HepG2 (cell line): ENCODE measurements at regions not wholly inside any gene's neighbourhood (a gene's known extent, or its start where the extent isn't known, plus 50 kb on each side); places are given as distances from the start of the nearest gene placed in this dataset.
"Not testable (repeated sequence)": the region's sequence is repeated elsewhere in the genome, so short reads cannot be mapped to it uniquely, and the experiment has no call there.

Experiments used
- ATAC-seq: fragments of 200-7000 bp; cut with Tn5 transposase; 3 replicates; pipeline ENCODE4 v1.9.1; 2020; ENCODE audit warnings: mild to moderate bottlenecking, moderate library complexity
- BruUV-seq: library from RNA; stranded (reverse); fragments of 400-500 nt; replicated peaks from 2 replicates; lab custom pipeline; 2021; lab: Mats Ljungman, UMichigan
- CTCF ChIA-PET: fragments of 300-600 bp; formaldehyde crosslinking; extraction: SDS; loops from one replicate; lab custom pipeline; 2021; ENCODE audit warnings: low total read pairs, inconsistent platforms, low intra/inter-chr PET ratio; lab: Yijun Ruan, JAX
- POLR2A ChIA-PET: fragments of 350-600 bp; sonication (Branson Sonifier 250); formaldehyde crosslinking; loops from one replicate; lab custom pipeline; 2020; ENCODE audit warnings: antibody characterized with exemption, inconsistent platforms; lab: Yijun Ruan, JAX
- DNase-seq: peaks from one replicate; pipeline ENCODE4 v3.0.0-alpha.2; 2015; ENCODE audit warnings: low spot score
- FAIRE-seq: peaks from 3 replicates; lab custom pipeline; 2011; peaks lifted over from hg19 to GRCh38; lab: Jason Lieb, UNC
- H2AFZ ChIP-seq: one replicate; pipeline ENCODE4 v1.6.1; 2011; ENCODE audit warnings: low read length, inconsistent platforms
- H3K27ac ChIP-seq: fragments of 300-600 bp; 3 replicates; pipeline ENCODE4 v1.8.0; 2011; ENCODE audit warnings: mixed run types, mild to moderate bottlenecking, mixed read lengths, low read length, inconsistent platforms; ENCODE audit not compliant: insufficient read depth; ENCODE audit errors: extremely low read length
- H3K27me3 ChIP-seq, 2 experiments: fragments of 200-600 bp in 1 of 2; 2 replicates in 1 of 2; 3 replicates in 1 of 2; pipeline versions ENCODE4 v1.6.0 to v1.8.0; 2011; ENCODE audit warnings: low read length in 2 of 2, mild to moderate bottlenecking in 2 of 2, moderate library complexity in 2 of 2, inconsistent platforms in 1 of 2; ENCODE audit not compliant: insufficient read depth in 2 of 2, control insufficient read depth in 1 of 2
- H3K36me3 ChIP-seq, 2 experiments: fragments of 200-600 bp in 1 of 2; replicated peaks in 1 of 2; 2 replicates in 1 of 2; 3 replicates in 1 of 2; pipeline versions ENCODE4 v1.5.1 to v1.8.0; 2011; ENCODE audit warnings: low read length in 2 of 2, inconsistent platforms in 1 of 2; ENCODE audit not compliant: insufficient read depth in 2 of 2, control insufficient read depth in 1 of 2
- H3K4me1 ChIP-seq: 2 replicates; pipeline ENCODE4 v1.5.1; 2012; ENCODE audit warnings: low read length, inconsistent platforms; ENCODE audit not compliant: insufficient read depth
- H3K4me2 ChIP-seq: 2 replicates; pipeline ENCODE4 v1.6.0; 2011; ENCODE audit warnings: low read depth, low read length, inconsistent platforms
- H3K4me3 ChIP-seq, 3 experiments: fragments of 200-600 bp in 1 of 3; sonication (generic), shearing (Covaris generic) in 1 of 3; replicated peaks in 1 of 3; 2 replicates each; pipeline ENCODE4 v1.5.1; 2011 to 2016; ENCODE audit warnings: low read length in 3 of 3, inconsistent platforms in 2 of 3, low read depth in 2 of 3, mild to moderate bottlenecking in 2 of 3, control low read depth in 1 of 3, mixed read lengths in 1 of 3; ENCODE audit not compliant: insufficient read depth in 1 of 3
- H3K79me2 ChIP-seq: one replicate; pipeline ENCODE4 v1.6.1; 2011; ENCODE audit warnings: low read length, inconsistent platforms; ENCODE audit not compliant: insufficient read depth
- H3K9ac ChIP-seq: 2 replicates; pipeline ENCODE4 v1.6.0; 2011; ENCODE audit warnings: mild to moderate bottlenecking, low read depth, low read length, inconsistent platforms; ENCODE audit not compliant: insufficient read depth
- H3K9me3 ChIP-seq: 2 replicates; pipeline ENCODE4 v1.5.1; 2012; ENCODE audit warnings: mild to moderate bottlenecking, low read length
- H4K20me1 ChIP-seq: 2 replicates; pipeline ENCODE4 v1.6.0; 2011; ENCODE audit warnings: inconsistent platforms, mild to moderate bottlenecking, low read length, moderate library complexity; ENCODE audit not compliant: insufficient read depth
- CAMTA2 ChIP-seq: sonication (generic); formaldehyde crosslinking; IDR thresholded peaks from 2 replicates; pipeline ENCODE4 v1.4.0; 2020; ENCODE audit warnings: mild to moderate bottlenecking, missing genetic modification reagents, borderline replicate concordance
- NFKBIZ ChIP-seq: IDR thresholded peaks from 2 replicates; pipeline ENCODE4 v1.6.1; 2018; ENCODE audit warnings: missing genetic modification reagents, missing compliant biosample characterization
- SAP130 ChIP-seq: IDR thresholded peaks from 2 replicates; pipeline ENCODE4 v1.6.1; 2016; ENCODE audit warnings: low read depth
- SNAPC2 ChIP-seq: sonication (generic); formaldehyde crosslinking; IDR thresholded peaks from 2 replicates; pipeline ENCODE4 v1.8.1; 2022; ENCODE audit warnings: mild to moderate bottlenecking, missing genetic modification reagents
- ZFX ChIP-seq: sonication (generic); formaldehyde crosslinking; IDR thresholded peaks from 2 replicates; pipeline ENCODE4 v1.4.0; 2020; ENCODE audit warnings: mild to moderate bottlenecking, low read depth, missing genetic modification reagents, moderate library complexity
- ZSCAN21 ChIP-seq: sonication (generic); formaldehyde crosslinking; IDR thresholded peaks from 2 replicates; pipeline ENCODE4 v1.8.0; 2022; ENCODE audit warnings: mild to moderate bottlenecking, missing genetic modification reagents, moderate library complexity, borderline replicate concordance
- WGBS: methylation state at CpG from one replicate; pipeline ENCODE4 v1.1.6; 2017; ENCODE audit warnings: low lambda C conversion rate; 5-methylcytosine and 5-hydroxymethylcytosine counted together
- in situ Hi-C: cut with HindIII; loops from 2 replicates; pipeline ENCODE4 v1.10.0; 2017; ENCODE audit warnings: low pct_unique_long_range_greater_than_20kb; ENCODE audit not compliant: extremely low pct_ligation_motif_present
- intact Hi-C: fragments of 100-400 bp; cut with micrococcal nuclease; formaldehyde crosslinking; loops from one replicate; pipeline ENCODE4 v1.10.0; 2022; ENCODE audit not compliant: unreplicated experiment
- TF ChIP-seq, protein P1 (sequence below): sonication (generic); formaldehyde crosslinking; IDR thresholded peaks from 2 replicates; pipeline ENCODE4 v1.5.0; 2020; ENCODE audit warnings: missing genetic modification reagents
- TF ChIP-seq, protein P2 (sequence below): sonication (generic); formaldehyde crosslinking; IDR thresholded peaks from 2 replicates; pipeline ENCODE4 v1.4.0; 2020; ENCODE audit warnings: missing genetic modification reagents, borderline replicate concordance

DNA sequence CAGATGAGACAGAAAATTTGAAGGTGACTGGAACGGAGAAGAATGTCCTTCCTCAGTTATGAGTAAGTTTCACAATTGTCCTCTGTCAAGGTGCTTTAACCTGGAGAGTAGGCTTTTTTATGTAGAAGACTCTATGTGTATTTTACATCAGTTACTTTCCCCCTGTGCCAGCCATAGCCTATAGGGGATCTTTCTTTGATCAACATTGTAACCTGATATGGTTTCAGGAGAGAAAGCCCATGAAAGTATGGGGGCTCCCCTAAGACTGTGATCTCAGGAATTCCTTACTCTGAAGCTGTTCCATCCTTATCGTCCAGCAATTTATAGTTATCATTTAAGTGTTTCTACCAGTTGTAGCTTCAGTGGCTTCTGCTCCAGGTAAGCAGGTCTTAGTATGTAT is 1076.3 kb upstream of the EPHA6 start (continued):
- TF ChIP-seq CAMTA2 (CRISPR knock-in tag) = no peak
- TF ChIP-seq NFKBIZ (CRISPR knock-in tag) = no peak
- no peak for TF ChIP-seq ZFX
- no peak for TF ChIP-seq SAP130 (CRISPR knock-in tag)
- TF ChIP-seq, protein P1, sequence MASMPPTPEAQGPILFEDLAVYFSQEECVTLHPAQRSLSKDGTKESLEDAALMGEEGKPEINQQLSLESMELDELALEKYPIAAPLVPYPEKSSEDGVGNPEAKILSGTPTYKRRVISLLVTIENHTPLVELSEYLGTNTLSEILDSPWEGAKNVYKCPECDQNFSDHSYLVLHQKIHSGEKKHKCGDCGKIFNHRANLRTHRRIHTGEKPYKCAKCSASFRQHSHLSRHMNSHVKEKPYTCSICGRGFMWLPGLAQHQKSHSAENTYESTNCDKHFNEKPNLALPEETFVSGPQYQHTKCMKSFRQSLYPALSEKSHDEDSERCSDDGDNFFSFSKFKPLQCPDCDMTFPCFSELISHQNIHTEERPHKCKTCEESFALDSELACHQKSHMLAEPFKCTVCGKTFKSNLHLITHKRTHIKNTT (CRISPR knock-in tag) = no peak
- TF ChIP-seq, protein P2, sequence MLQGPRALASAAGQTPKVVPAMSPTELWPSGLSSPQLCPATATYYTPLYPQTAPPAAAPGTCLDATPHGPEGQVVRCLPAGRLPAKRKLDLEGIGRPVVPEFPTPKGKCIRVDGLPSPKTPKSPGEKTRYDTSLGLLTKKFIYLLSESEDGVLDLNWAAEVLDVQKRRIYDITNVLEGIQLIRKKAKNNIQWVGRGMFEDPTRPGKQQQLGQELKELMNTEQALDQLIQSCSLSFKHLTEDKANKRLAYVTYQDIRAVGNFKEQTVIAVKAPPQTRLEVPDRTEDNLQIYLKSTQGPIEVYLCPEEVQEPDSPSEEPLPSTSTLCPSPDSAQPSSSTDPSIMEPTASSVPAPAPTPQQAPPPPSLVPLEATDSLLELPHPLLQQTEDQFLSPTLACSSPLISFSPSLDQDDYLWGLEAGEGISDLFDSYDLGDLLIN (CRISPR knock-in tag) = no peak
- TF ChIP-seq SNAPC2 = no peak
- TF ChIP-seq ZSCAN21 = no peak
- TF ChIP-seq, all 625 proteins: peak for 0

DNA sequence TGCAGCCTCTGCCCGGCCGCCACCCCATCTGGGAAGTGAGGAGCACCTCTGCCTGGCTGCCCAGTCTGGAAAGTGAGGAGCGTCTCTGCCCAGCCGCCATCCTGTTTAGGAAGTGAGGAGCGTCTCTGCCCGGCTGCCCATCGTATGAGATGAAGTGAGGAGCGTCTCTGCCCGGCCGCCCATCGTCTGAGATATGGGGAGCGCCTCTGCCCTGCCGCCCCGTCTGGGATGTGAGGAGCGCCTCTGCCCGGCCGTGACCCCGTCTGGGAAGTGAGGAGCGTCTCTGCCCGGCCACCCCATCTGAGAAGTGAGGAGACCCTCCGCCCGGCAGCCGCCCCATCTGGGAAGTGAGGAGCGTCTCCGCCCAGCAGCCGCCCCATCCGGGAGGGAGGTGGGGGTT is 1069.5 kb upstream of the EPHA6 start:
- H3K4me2 ChIP-seq, H3K4me1 ChIP-seq, DNase-seq, H4K20me1 ChIP-seq, H3K9ac ChIP-seq, H2AFZ ChIP-seq, in situ Hi-C loops, H3K79me2 ChIP-seq, H3K36me3 ChIP-seq, H3K27me3 ChIP-seq, H3K4me3 ChIP-seq, BruUV-seq, H3K27ac ChIP-seq, POLR2A ChIA-PET, H3K9me3 ChIP-seq, intact Hi-C loops, ATAC-seq, CTCF ChIA-PET, FAIRE-seq: not testable (repeated sequence)
- WGBS = 88% methylated on average over 5 of the region's 27 CpGs
